ENCODE measurements at regions not wholly inside any gene's neighbourhood (a gene's known extent, or its start where the extent isn't known, plus 50 kb on each side); places are given as distances from the start of the nearest gene placed in this dataset.

DNA sequence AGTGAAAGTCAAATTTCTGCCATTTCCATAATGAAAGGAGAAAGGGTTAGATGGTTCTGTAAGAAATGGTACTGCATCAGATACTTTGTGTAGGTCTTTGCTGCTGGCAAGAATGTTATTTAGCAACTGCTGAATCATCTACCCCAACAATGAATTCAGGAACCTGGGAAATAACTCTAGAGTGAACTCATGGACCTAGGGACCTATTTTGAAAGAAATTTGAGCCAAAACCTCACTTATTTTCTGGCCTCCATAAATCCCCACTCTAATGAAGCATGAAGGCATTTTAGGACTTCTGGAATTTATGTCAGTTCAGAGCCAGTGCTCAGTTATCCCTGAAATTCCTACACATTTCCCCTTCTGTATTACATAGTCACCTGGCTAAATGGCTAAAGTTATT, 50.9 kb upstream of the CPNE8 start:
- Histone ChIP-seq H3K27me3 (ENCODE audit: control insufficient read depth in 3 of 3, insufficient read depth in 3 of 3, low read length in 3 of 3) (no peaks in the 10 kb centered on the region), H3K9me3 (ENCODE audit: control insufficient read depth in 2 of 2, insufficient read depth in 1 of 2, low read depth in 1 of 2, low read length in 1 of 2) (no peaks in the 10 kb centered on the region), H3K4me3 (ENCODE audit: low read depth in 1 of 3, low read length in 3 of 3) (no peak overlapping the region), H3K4me1 (ENCODE audit: control insufficient read depth in 3 of 3, insufficient read depth in 2 of 3, low read depth in 1 of 3, low read length in 2 of 3) (no peaks in the 10 kb centered on the region), H3K27ac (ENCODE audit: low read depth in 1 of 3, low read length in 2 of 3) (no peak overlapping the region), H3K36me3 (ENCODE audit: control insufficient read depth in 3 of 3, insufficient read depth in 2 of 3, low read depth in 1 of 3, low read length in 3 of 3) (no peaks in the 10 kb centered on the region)
- DNase-seq (no peak), FAIRE-seq (no peak)
